ENCODE measurements at regions not wholly inside any gene's neighbourhood (a gene's known extent, or its start where the extent isn't known, plus 50 kb on each side); places are given as distances from the start of the nearest gene placed in this dataset.
"Not testable (repeated sequence)": the region's sequence is repeated elsewhere in the genome, so short reads cannot be mapped to it uniquely, and the experiment has no call there.

- H3K4me1 ChIP-seq: no peaks in the 10 kb centered on the region
- H3K9ac ChIP-seq: no peak overlapping the region
Measured at GRCh38 chr5:82971901-82972300, 105.3 kb downstream of the TMEM167A start.

DNA sequence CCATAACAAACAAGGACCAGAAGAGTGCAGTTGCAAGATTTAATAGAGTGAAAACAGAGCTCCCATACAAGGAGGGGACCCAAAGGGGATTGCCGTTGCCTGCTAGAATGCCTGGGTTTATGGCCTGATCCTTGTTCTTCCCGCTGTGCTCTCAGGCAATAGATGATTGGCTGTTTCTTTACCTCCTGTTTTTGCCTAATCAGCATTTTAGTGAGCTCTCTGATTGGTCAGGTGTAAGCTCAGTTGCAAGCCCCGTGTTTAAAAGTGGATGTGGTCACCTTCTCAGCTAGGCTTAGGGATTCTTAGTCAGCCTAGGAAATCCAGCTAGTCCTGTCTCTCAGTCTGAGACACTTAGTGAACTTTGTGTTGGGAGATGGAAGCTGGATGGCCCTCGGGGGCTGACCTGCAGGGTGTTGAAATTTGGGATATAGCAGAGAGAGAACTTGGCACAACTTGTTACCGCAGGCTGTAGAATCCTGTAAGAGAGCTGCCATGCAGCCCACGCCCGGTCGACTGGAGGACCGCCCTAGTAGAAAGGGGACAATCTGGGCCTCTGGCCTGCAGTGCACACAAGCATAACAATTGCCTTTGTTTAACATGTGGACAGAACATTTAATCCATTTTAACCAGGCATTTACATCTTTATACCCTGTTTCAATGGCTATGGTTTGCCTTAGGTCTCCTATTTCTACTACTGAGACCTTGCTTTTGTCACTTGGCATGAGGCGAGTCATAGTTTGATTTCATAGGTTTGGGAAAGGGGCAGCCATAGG is 106.0 kb downstream of the TMEM167A start:
- not testable (repeated sequence) for H3K27ac ChIP-seq; H3K4me3 ChIP-seq (ENCODE audit: low read depth, low read length); H3K36me3 ChIP-seq (ENCODE audit: control insufficient read depth, insufficient read depth, low read length)

More at GRCh38 chr5:82971901-82972300, 105.3 kb downstream of the TMEM167A start:
- Histone ChIP-seq H3K4me3 (ENCODE audit: low read depth, low read length) (no peak overlapping the region), H3K27ac (no peak overlapping the region), H3K36me3 (ENCODE audit: control insufficient read depth, insufficient read depth, low read length) (no peaks in the 10 kb centered on the region), H3K4me2 (ENCODE audit: low read length) (no peak overlapping the region), H3K27me3 (ENCODE audit: control insufficient read depth, insufficient read depth, low read length) (no peaks in the 10 kb centered on the region), H3K9me3 (ENCODE audit: control insufficient read depth, low read length) (no peaks in the 10 kb centered on the region), H3K79me2 (no peaks in the 10 kb centered on the region), H2AFZ (no peak overlapping the region)
- no peak for TF ChIP-seq CTCF (IDR thresholded peaks at IDR 0.05)

GRCh38 chr5:82969221-82969976 is 107.8 kb downstream of the TMEM167A start:
- H3K36me3 ChIP-seq (ENCODE audit: control insufficient read depth, insufficient read depth, low read length); H3K79me2 ChIP-seq; H3K27me3 ChIP-seq (ENCODE audit: control insufficient read depth, insufficient read depth, low read length); H3K9ac ChIP-seq; H3K27ac ChIP-seq; H3K4me3 ChIP-seq (ENCODE audit: low read depth, low read length); H3K4me1 ChIP-seq; H2AFZ ChIP-seq; H3K9me3 ChIP-seq (ENCODE audit: control insufficient read depth, low read length); H3K4me2 ChIP-seq (ENCODE audit: low read length): not testable (repeated sequence)

More for the DNA sequence above, 106.0 kb downstream of the TMEM167A start:
- H3K4me2 ChIP-seq (ENCODE audit: low read length); H3K4me1 ChIP-seq; H3K27me3 ChIP-seq (ENCODE audit: control insufficient read depth, insufficient read depth, low read length); H3K9me3 ChIP-seq (ENCODE audit: control insufficient read depth, low read length); H3K79me2 ChIP-seq; H3K9ac ChIP-seq; H2AFZ ChIP-seq: not testable (repeated sequence)

DNA sequence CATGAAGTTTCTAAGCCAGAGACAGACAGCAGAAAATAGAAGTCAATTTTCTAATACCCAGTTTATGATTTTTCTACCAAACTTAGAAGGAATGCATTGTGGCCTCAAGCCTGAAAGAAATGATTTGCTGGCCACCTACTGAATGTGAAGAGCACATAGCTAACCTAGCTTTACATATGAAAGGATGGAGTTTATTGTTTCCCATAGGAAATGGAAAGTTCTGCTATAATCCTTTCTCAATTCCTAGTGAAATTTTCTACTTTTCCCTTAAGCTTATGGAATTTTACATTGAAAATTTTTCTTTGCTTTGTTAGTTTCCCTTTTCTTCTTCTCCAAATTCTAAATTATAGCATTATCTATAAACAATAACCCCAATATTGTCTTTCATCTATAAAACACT is 110.1 kb downstream of the TMEM167A start:
- no peak for TF ChIP-seq CTCF (IDR thresholded peaks at IDR 0.05)
- Histone ChIP-seq H3K4me1 (no peaks in the 10 kb centered on the region), H3K4me3 (ENCODE audit: low read depth, low read length) (no peak overlapping the region), H3K27me3 (ENCODE audit: control insufficient read depth, insufficient read depth, low read length) (no peaks in the 10 kb centered on the region), H3K9ac (no peak overlapping the region), H2AFZ (no peak overlapping the region), H3K4me2 (ENCODE audit: low read length) (no peak overlapping the region), H3K9me3 (ENCODE audit: control insufficient read depth, low read length) (no peaks in the 10 kb centered on the region), H3K79me2 (no peaks in the 10 kb centered on the region), H3K27ac (no peak overlapping the region), H3K36me3 (ENCODE audit: control insufficient read depth, insufficient read depth, low read length) (no peaks in the 10 kb centered on the region)

GRCh38 chr5:82959466-82959865 is 117.7 kb downstream of the TMEM167A start:
- Histone ChIP-seq H3K36me3 (ENCODE audit: control insufficient read depth, insufficient read depth, low read length) (no peaks in the 10 kb centered on the region), H3K27ac (no peak overlapping the region)

More at GRCh38 chr5:82959466-82959865, 117.7 kb downstream of the TMEM167A start:
- Histone ChIP-seq H2AFZ (no peak overlapping the region), H3K9ac (no peak overlapping the region), H3K4me3 (ENCODE audit: low read depth, low read length) (no peak overlapping the region), H3K9me3 (ENCODE audit: control insufficient read depth, low read length) (no peaks in the 10 kb centered on the region), H3K27me3 (ENCODE audit: control insufficient read depth, insufficient read depth, low read length) (no peaks in the 10 kb centered on the region), H3K79me2 (no peaks in the 10 kb centered on the region), H3K4me1 (no peaks in the 10 kb centered on the region), H3K4me2 (ENCODE audit: low read length) (no peak overlapping the region)
- no peak for TF ChIP-seq CTCF (IDR thresholded peaks at IDR 0.05)

All from parathyroid adenoma (tissue), 2 donors.